Spleen (tissue), 11 donors: ENCODE measurements at regions not wholly inside any gene's neighbourhood (a gene's known extent, or its start where the extent isn't known, plus 50 kb on each side); places are given as distances from the start of the nearest gene placed in this dataset.

Experiments
- DNase-seq: peaks from one replicate; pipeline ENCODE4 v3.0.0-alpha.2; 2020
- H3K27ac ChIP-seq, 8 donors: fragments of 200-600 bp; sonication (generic) in 7 of 8; 1 replicate in 4 of 8; 2 replicates in 4 of 8; pipeline versions ENCODE4 v1.5.0 to v1.8.0; 2016 to 2021; ENCODE audit warnings: inconsistent platforms in 4 of 8, mild to moderate bottlenecking in 4 of 8, moderate library complexity in 1 of 8
- H3K27me3 ChIP-seq, 7 donors: fragments of 200-600 bp; sonication (generic) in 6 of 7; replicated peaks in 1 of 7; 1 replicate in 4 of 7; 2 replicates in 3 of 7; pipeline versions ENCODE4 v1.5.0 to v1.8.0; 2016 to 2021; ENCODE audit warnings: inconsistent platforms in 3 of 7, mild to moderate bottlenecking in 1 of 7
- H3K36me3 ChIP-seq, 6 donors: fragments of 200-600 bp; sonication (generic) in 5 of 6; 1 replicate in 4 of 6; 2 replicates in 2 of 6; pipeline versions ENCODE4 v1.5.0 to v1.8.0; 2016 to 2021; ENCODE audit warnings: inconsistent platforms in 2 of 6
- H3K4me1 ChIP-seq, 6 donors: fragments of 200-600 bp; sonication (generic) in 5 of 6; 1 replicate in 3 of 6; 2 replicates in 3 of 6; pipeline versions ENCODE4 v1.5.0 to v1.8.0; 2016 to 2021; ENCODE audit warnings: inconsistent platforms in 3 of 6
- H3K4me3 ChIP-seq, 8 donors: fragments of 200-600 bp; sonication (generic) in 7 of 8; 1 replicate in 4 of 8; 2 replicates in 4 of 8; pipeline versions ENCODE4 v1.5.0 to v1.8.0; 2016 to 2021; ENCODE audit warnings: inconsistent platforms in 4 of 8, mild to moderate bottlenecking in 4 of 8, moderate library complexity in 2 of 8
- H3K9me3 ChIP-seq, 8 donors: fragments of 200-600 bp; sonication (generic) in 7 of 8; 1 replicate in 4 of 8; 2 replicates in 4 of 8; pipeline versions ENCODE4 v1.5.0 to v1.8.0; 2016 to 2021; ENCODE audit warnings: inconsistent platforms in 4 of 8
- POLR2A ChIP-seq, 3 donors: fragments of 450-650 bp; IDR thresholded peaks; one replicate each; pipeline ENCODE4 v1.5.1; 2017; ENCODE audit warnings: antibody characterized with exemption in 3 of 3, mild to moderate bottlenecking in 1 of 3
- POLR2AphosphoS5 ChIP-seq, 3 donors: sonication (generic); formaldehyde crosslinking; IDR thresholded peaks; one replicate each; pipeline ENCODE4 v1.5.1; 2017; ENCODE audit warnings: antibody characterized with exemption in 3 of 3
- WGBS, 5 donors: extraction: QIAGEN DNeasy Blood & Tissue Kit in 3 of 5; methylation state at CpG; one replicate each; pipeline versions ENCODE4 v1.1.5 to v1.1.7; 2013 to 2018; 5-methylcytosine and 5-hydroxymethylcytosine counted together
- intact Hi-C: fragments of 100-400 bp; cut with DNase I; formaldehyde crosslinking; loops from one replicate; pipeline ENCODE4 v1.15.0; 2023; ENCODE audit warnings: low total_unique reads
- TF ChIP-seq, protein P1 (sequence below), 11 experiments: fragments of 200-600 bp in 7 of 11; fragments of 450-650 bp in 4 of 11; sonication (generic) in 4 of 11; IDR thresholded peaks in 8 of 11; conservative IDR thresholded peaks in 3 of 11; 1 replicate in 7 of 11; 2 replicates in 4 of 11; pipeline versions ENCODE4 v1.4.0 to v1.8.0; 2016 to 2021; ENCODE audit warnings: antibody characterized with exemption in 11 of 11, inconsistent platforms in 4 of 11, mild to moderate bottlenecking in 1 of 11
- donor health status: healthy with polysubstance abuse.
- donor health status: DM: no; HTN: no; CAD: no; lungs with moderate emphysema.
- donor health status: DM: no; HTN: no; CAD: no.
- donor health status: Bipolar disorder and iron deficiency.
- donor health status: healthy.
- donor health status: DM: no; HTN: no; CAD: no.
- donor health status: DM: yes; HTN: yes; CAD: no.

DNA sequence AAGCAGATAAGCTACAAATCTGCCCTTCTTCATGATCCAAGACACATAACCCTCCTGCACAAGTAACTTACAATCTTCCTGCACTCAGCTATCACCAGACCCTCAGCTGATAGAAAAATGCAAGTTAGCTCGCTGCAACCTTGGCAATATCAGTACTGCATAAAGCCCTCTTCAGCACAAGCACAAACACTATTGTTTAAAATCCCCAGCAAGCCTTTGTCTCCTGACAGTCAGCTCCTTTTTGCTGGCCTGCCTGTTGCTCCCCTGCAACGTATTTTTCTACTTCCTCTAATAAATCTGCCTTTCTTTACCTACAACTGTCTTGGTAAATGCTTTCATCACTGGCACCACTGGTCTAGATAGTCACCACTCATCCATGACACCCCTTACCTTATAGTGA, 59.8 kb downstream of the BAMBI start:
- Histone ChIP-seq H3K36me3 (no peaks in the 10 kb centered on the region), H3K9me3 (peaks cover 0 to 12% (median 8%) of the 10 kb centered on the region in 8 donors), H3K4me3 (no peak overlapping the region), H3K27ac (no peak overlapping the region), H3K27me3 (peaks cover 0 to 17% (median 0%) of the 10 kb centered on the region in 7 donors), H3K4me1 (no peaks in the 10 kb centered on the region)
- TF ChIP-seq POLR2AphosphoS5 (IDR thresholded peaks at IDR 0.05) (no peak), POLR2A (IDR thresholded peaks at IDR 0.05) (no peak)
- TF ChIP-seq, protein P1, sequence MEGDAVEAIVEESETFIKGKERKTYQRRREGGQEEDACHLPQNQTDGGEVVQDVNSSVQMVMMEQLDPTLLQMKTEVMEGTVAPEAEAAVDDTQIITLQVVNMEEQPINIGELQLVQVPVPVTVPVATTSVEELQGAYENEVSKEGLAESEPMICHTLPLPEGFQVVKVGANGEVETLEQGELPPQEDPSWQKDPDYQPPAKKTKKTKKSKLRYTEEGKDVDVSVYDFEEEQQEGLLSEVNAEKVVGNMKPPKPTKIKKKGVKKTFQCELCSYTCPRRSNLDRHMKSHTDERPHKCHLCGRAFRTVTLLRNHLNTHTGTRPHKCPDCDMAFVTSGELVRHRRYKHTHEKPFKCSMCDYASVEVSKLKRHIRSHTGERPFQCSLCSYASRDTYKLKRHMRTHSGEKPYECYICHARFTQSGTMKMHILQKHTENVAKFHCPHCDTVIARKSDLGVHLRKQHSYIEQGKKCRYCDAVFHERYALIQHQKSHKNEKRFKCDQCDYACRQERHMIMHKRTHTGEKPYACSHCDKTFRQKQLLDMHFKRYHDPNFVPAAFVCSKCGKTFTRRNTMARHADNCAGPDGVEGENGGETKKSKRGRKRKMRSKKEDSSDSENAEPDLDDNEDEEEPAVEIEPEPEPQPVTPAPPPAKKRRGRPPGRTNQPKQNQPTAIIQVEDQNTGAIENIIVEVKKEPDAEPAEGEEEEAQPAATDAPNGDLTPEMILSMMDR (IDR thresholded peaks at IDR 0.05 in 8 of 11, conservative IDR thresholded peaks at IDR 0.05 in 3 of 11): no peak
- DNase-seq: no peak
- intact Hi-C loops: no loop called here
- WGBS, 5 donors: 44 to 56% (median 47%) methylated on average over 2 of the region's 2 CpGs

DNA sequence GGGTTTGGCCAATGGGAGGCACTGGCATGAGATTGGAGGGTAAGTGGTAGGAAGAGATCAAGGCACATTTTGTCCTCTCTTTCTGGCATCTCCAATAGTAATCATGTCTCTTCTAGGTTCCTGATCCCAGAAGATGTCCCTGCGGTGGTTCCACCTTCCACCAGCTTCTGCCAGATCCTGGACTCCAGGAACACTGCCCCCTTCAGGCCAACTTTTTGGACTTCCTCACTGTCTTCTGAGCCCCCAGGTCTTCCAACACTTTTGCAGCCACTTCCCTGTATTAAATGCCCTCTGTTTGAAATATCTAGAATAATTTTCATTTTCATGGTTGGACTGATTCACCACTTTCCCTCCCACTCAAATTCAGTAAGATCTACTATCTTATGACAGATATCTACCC, 60.9 kb downstream of the BAMBI start:
- 82 to 91% (median 88%) methylated on average over 1 of the region's 1 CpG for WGBS, 5 donors
- no peak for DNase-seq
- Histone ChIP-seq H3K36me3 (no peaks in the 10 kb centered on the region), H3K9me3 (peaks cover 0 to 12% (median 8%) of the 10 kb centered on the region in 8 donors), H3K4me1 (no peaks in the 10 kb centered on the region), H3K4me3 (no peak overlapping the region), H3K27ac (no peak overlapping the region), H3K27me3 (peaks cover 0 to 17% (median 0%) of the 10 kb centered on the region in 7 donors)
- intact Hi-C loops: no loop called here
- TF ChIP-seq POLR2A (IDR thresholded peaks at IDR 0.05): no peak
- TF ChIP-seq, protein P1 (IDR thresholded peaks at IDR 0.05 in 8 of 11, conservative IDR thresholded peaks at IDR 0.05 in 3 of 11): no peak
- TF ChIP-seq POLR2AphosphoS5 (IDR thresholded peaks at IDR 0.05): no peak

DNA sequence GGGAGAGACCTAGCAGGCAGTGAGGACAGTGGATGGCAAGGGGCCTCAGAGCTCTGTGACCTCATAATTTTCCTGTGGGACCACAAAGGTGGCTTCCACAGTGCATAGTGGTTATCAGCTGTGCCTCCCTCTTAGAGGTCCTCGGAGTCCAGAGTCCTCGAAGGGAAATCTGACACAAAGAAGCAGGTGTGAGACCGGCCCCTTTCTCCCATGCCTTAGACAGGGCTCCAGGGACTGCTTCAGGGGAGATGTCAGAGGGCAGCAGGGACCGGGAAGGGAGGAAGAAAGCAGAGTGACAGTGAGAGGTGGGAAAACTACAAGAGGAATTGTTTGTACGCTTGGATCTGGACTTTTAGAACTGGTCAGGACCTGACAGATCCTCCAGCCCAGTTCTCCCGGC, 66.3 kb downstream of the BAMBI start:
- Histone ChIP-seq H3K4me3 (no peak overlapping the region), H3K27ac (no peak overlapping the region), H3K27me3 (peaks cover 0 to 11% (median 0%) of the 10 kb centered on the region in 7 donors), H3K36me3 (no peaks in the 10 kb centered on the region), H3K4me1 (no peaks in the 10 kb centered on the region), H3K9me3 (peaks cover 0 to 8% (median 5%) of the 10 kb centered on the region in 8 donors)
- intact Hi-C loops: no loop called here
- no peak for DNase-seq
- 62 to 88% (median 77%) methylated on average over 6 of the region's 6 CpGs for WGBS, 5 donors
- TF ChIP-seq POLR2AphosphoS5 (IDR thresholded peaks at IDR 0.05) (no peak), POLR2A (IDR thresholded peaks at IDR 0.05) (no peak)
- TF ChIP-seq, protein P1 (IDR thresholded peaks at IDR 0.05 in 8 of 11, conservative IDR thresholded peaks at IDR 0.05 in 3 of 11): no peak

DNA sequence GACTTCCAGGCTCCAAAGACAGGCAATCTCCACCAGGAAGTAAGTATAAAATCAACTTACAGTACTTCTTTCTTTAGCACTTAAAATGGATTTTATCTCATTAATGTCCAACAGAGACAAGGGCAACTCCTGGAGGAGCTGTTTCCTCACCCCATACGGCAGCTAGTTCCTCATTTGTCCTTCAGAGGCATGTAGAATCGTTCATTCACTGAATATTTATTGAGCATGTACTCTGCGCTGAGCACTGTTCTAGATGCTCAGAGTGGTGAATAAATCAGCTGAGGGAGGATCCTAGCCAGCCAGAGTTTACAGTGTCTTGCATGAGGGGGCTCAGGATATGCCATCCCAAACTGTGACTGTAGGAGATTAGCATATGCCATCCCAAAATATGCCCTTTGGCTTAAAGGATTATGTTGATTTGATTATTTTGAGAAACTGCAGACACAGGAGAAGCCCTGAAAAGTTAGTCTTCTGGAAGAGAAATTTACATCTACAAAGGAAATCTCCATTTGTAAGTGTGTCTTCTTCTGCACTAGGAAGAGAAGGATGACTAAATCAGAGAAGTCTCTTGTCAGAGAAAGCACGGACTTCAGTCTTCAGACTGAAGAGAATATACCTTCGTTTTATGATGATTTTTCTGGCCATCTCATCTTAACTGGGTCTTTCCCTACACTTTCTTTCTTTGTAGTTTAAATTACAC, 66.9 kb downstream of the BAMBI start:
- Histone ChIP-seq H3K27me3 (peaks cover 0 to 6% (median 0%) of the 10 kb centered on the region in 7 donors), H3K27ac (no peak overlapping the region), H3K4me1 (no peaks in the 10 kb centered on the region), H3K4me3 (no peak overlapping the region), H3K9me3 (peaks cover 0 to 10% (median 5%) of the 10 kb centered on the region in 8 donors), H3K36me3 (no peaks in the 10 kb centered on the region)
- DNase-seq: no peak
- WGBS, 5 donors: 46 to 56% (median 53%) methylated on average over 5 of the region's 5 CpGs
- intact Hi-C loops: no loop called here
- TF ChIP-seq POLR2A (IDR thresholded peaks at IDR 0.05) (no peak), POLR2AphosphoS5 (IDR thresholded peaks at IDR 0.05) (no peak)
- TF ChIP-seq, protein P1 (IDR thresholded peaks at IDR 0.05 in 8 of 11, conservative IDR thresholded peaks at IDR 0.05 in 3 of 11): no peak
